Effector memory CD4-positive, alpha-beta T cell (primary cell): ENCODE measurements at regions not wholly inside any gene's neighbourhood (a gene's known extent, or its start where the extent isn't known, plus 50 kb on each side); places are given as distances from the start of the nearest gene placed in this dataset.

Experiments used
- DNase-seq, 3 donors: peaks; one replicate each; pipeline ENCODE4 v3.0.0-alpha.2; 2020
- H3K27ac ChIP-seq: 2 replicates; pipeline ENCODE4 v1.7.0; 2013; ENCODE audit warnings: mild to moderate bottlenecking, low read length, moderate library complexity; ENCODE audit not compliant: insufficient read depth, poor library complexity, severe bottlenecking
- H3K27me3 ChIP-seq: replicated peaks from 2 replicates; pipeline ENCODE4 v1.7.0; 2013; ENCODE audit warnings: mild to moderate bottlenecking, low read length; ENCODE audit not compliant: insufficient read depth, control insufficient read depth, poor library complexity, severe bottlenecking
- H3K36me3 ChIP-seq: 2 replicates; pipeline ENCODE4 v1.7.0; 2013; ENCODE audit warnings: mild to moderate bottlenecking, low read length, moderate library complexity; ENCODE audit not compliant: control insufficient read depth, insufficient read depth
- H3K4me1 ChIP-seq: 2 replicates; pipeline ENCODE4 v1.7.0; 2013; ENCODE audit warnings: low read length, mild to moderate bottlenecking; ENCODE audit not compliant: control insufficient read depth, insufficient read depth, poor library complexity, severe bottlenecking
- H3K4me3 ChIP-seq: 2 replicates; pipeline ENCODE4 v1.7.0; 2013; ENCODE audit warnings: low read length, low read depth, mild to moderate bottlenecking; ENCODE audit not compliant: insufficient read depth, poor library complexity, severe bottlenecking
- H3K9me3 ChIP-seq: 2 replicates; pipeline ENCODE4 v1.7.0; 2013; ENCODE audit warnings: mild to moderate bottlenecking, low read length, moderate library complexity; ENCODE audit not compliant: control insufficient read depth

- no peaks in the 10 kb centered on the region for H3K36me3 ChIP-seq
- DNase-seq, result no peak
- no peaks in the 10 kb centered on the region for H3K27me3 ChIP-seq
- no peak overlapping the region for H3K4me3 ChIP-seq
- no peaks in the 10 kb centered on the region for H3K9me3 ChIP-seq
- no peaks in the 10 kb centered on the region for H3K4me1 ChIP-seq
- H3K27ac ChIP-seq, result no peak overlapping the region
Observed at GRCh38 chr10:2938869-2939268, 128.5 kb upstream of the PFKP start.

GRCh38 chr10:2936816-2937215, 130.5 kb upstream of the PFKP start:
- no peak for DNase-seq
- Histone ChIP-seq H3K4me3 (no peak overlapping the region), H3K27ac (no peak overlapping the region), H3K27me3 (no peaks in the 10 kb centered on the region), H3K4me1 (no peaks in the 10 kb centered on the region), H3K36me3 (no peaks in the 10 kb centered on the region), H3K9me3 (no peaks in the 10 kb centered on the region)

GRCh38 chr10:2935647-2936386, 131.5 kb upstream of the PFKP start:
- Histone ChIP-seq H3K4me3 (no peak overlapping the region), H3K36me3 (no peaks in the 10 kb centered on the region), H3K27ac (no peak overlapping the region), H3K9me3 (no peaks in the 10 kb centered on the region), H3K4me1 (no peaks in the 10 kb centered on the region), H3K27me3 (no peaks in the 10 kb centered on the region)
- no peak for DNase-seq

GRCh38 chr10:2933924-2934323, 133.4 kb upstream of the PFKP start:
- H3K9me3 ChIP-seq, result no peaks in the 10 kb centered on the region
- H3K4me1 ChIP-seq, result no peaks in the 10 kb centered on the region
- no peak overlapping the region for H3K4me3 ChIP-seq
- DNase-seq, result no peak
- H3K36me3 ChIP-seq, result no peaks in the 10 kb centered on the region
- no peaks in the 10 kb centered on the region for H3K27me3 ChIP-seq
- no peak overlapping the region for H3K27ac ChIP-seq

GRCh38 chr10:2933519-2933918, 133.8 kb upstream of the PFKP start:
- Histone ChIP-seq H3K4me3 (no peak overlapping the region), H3K9me3 (no peaks in the 10 kb centered on the region), H3K4me1 (no peaks in the 10 kb centered on the region), H3K27ac (no peak overlapping the region), H3K27me3 (no peaks in the 10 kb centered on the region), H3K36me3 (no peaks in the 10 kb centered on the region)
- DNase-seq, result no peak

- no peak for DNase-seq
- Histone ChIP-seq H3K4me3 (no peak overlapping the region), H3K9me3 (no peaks in the 10 kb centered on the region), H3K36me3 (no peaks in the 10 kb centered on the region), H3K27ac (no peak overlapping the region), H3K4me1 (no peaks in the 10 kb centered on the region), H3K27me3 (no peaks in the 10 kb centered on the region)
Observed at GRCh38 chr10:2933071-2933470, 134.3 kb upstream of the PFKP start.

- DNase-seq, result no peak
- H3K4me3 ChIP-seq, result no peak overlapping the region
- no peak overlapping the region for H3K27ac ChIP-seq
- no peaks in the 10 kb centered on the region for H3K36me3 ChIP-seq
- no peaks in the 10 kb centered on the region for H3K9me3 ChIP-seq
- H3K4me1 ChIP-seq, result no peaks in the 10 kb centered on the region
- H3K27me3 ChIP-seq, result no peaks in the 10 kb centered on the region
Observed at GRCh38 chr10:2929480-2930258, 137.7 kb upstream of the PFKP start.

- Histone ChIP-seq H3K4me1 (no peaks in the 10 kb centered on the region), H3K4me3 (no peak overlapping the region), H3K27me3 (no peaks in the 10 kb centered on the region), H3K27ac (no peak overlapping the region), H3K36me3 (no peaks in the 10 kb centered on the region), H3K9me3 (no peaks in the 10 kb centered on the region)
- DNase-seq, result peak in 1 of 3 donors; percentile 3
Observed at GRCh38 chr10:2927958-2928840, 139.1 kb upstream of the PFKP start.

- H3K27me3 ChIP-seq, result peaks cover 1% of the 10 kb centered on the region
Observed at GRCh38 chr10:2926918-2927660, 140.3 kb upstream of the PFKP start.

More at GRCh38 chr10:2926918-2927660, 140.3 kb upstream of the PFKP start:
- no peaks in the 10 kb centered on the region for H3K36me3 ChIP-seq
- no peak for DNase-seq
- no peak overlapping the region for H3K4me3 ChIP-seq
- H3K4me1 ChIP-seq, result no peaks in the 10 kb centered on the region
- H3K9me3 ChIP-seq, result no peaks in the 10 kb centered on the region
- no peak overlapping the region for H3K27ac ChIP-seq
